Stimulated activated naive CD4-positive, alpha-beta T cell treated with Interleukin-2 at 50 U/mL for 16 hours (primary cell): ENCODE measurements at regions not wholly inside any gene's neighbourhood (a gene's known extent, or its start where the extent isn't known, plus 50 kb on each side); places are given as distances from the start of the nearest gene placed in this dataset.
"Not testable (repeated sequence)": the region's sequence is repeated elsewhere in the genome, so short reads cannot be mapped to it uniquely, and the experiment has no call there.

Experiments
- DNase-seq: peaks from one replicate; lab custom pipeline; 2025; lab: John Stamatoyannopoulos, UW

DNA sequence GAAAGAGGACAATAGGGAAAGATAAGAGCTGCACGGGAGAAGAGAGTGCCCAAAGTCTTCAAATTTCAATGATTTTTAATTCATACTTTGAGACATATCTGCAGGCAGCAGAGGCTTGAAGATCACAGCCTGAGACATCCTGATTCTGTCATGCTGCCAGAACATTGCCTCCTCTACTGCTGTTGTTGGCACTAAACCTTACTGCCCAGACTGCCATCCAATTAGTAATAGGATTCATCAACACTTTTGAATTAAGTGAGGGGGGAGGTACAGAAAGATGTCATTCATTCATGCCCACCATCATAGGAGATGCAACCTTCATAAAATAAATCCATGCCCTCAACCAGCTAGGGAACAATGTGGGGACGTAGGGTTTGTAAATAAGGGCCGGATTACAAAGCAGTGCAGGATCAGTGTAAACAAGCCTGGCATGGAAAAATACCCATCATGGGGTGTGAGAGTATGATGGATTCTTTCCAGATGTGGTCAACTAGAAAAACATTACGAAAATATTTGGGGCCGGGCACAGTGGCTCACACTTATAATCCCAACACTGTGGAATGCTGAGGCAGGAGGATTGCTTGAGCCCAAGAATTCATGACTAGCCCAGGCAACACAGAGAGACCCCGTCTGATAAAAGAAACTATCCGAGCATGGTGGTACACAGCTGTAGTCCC, 122.1 kb upstream of the DAPK1 start:
- no peak for DNase-seq

DNA sequence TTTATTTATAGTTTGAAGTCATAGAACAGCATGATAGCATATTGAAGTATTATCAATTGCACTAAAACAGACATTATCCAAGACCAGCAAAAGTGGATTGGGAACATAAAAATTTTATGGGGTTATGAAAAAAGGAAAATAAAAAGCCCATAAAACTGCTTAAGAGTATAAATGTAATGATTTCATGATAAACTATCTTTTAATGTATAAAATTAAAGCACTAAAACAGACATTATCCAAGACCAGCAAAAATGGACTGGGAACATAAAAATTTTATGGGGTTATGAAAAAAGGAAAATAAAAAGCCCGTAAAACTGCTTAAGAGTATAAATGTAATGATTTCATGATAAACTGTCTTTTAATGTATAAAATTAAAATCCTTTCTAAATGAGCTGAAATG, 119.0 kb upstream of the DAPK1 start:
- no peak for DNase-seq

DNA sequence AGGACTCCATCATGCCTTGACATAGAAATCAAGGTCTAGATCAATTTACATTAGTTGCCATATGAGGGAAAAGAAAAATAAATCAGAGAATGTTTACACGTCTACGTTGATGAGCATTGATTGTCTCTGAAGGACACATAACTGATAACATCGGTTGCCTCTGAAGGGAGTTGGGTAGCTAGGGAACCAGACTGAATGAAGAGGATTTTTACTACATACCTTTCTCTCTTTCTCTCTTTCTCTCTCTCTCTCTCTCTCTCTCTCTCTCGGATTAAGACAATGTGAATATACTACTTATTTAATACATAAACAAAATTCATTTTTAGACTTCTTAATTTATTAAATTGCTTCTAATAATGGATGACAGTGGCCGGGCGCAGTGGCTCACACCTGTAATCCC, 118.4 kb upstream of the DAPK1 start:
- no peak for DNase-seq

- DNase-seq: no peak
Observed at GRCh38 chr9:87381050-87381711, 116.5 kb upstream of the DAPK1 start.

GRCh38 chr9:87381746-87382145, 115.9 kb upstream of the DAPK1 start:
- DNase-seq: no peak

DNA sequence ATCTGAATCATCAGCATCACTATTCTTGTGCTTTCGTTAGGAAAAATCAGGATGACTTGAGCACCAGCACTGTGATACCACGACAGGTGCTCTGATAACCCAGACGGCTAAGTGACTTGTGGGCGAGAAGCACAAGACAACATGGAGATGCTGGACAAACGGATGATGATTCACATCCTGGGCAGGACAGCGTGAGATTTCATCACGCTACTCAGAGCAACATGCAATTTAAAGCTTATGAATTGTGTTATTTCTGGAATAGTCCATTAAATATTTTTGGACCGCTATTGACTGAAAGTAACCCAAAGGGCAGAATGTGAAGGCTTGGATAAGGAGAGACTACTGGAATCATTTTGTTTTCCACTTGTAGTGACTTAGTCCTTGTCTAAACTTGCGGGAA, 114.8 kb upstream of the DAPK1 start:
- no peak for DNase-seq

- no peak for DNase-seq
Observed at GRCh38 chr9:87383344-87384150, 114.1 kb upstream of the DAPK1 start.

DNA sequence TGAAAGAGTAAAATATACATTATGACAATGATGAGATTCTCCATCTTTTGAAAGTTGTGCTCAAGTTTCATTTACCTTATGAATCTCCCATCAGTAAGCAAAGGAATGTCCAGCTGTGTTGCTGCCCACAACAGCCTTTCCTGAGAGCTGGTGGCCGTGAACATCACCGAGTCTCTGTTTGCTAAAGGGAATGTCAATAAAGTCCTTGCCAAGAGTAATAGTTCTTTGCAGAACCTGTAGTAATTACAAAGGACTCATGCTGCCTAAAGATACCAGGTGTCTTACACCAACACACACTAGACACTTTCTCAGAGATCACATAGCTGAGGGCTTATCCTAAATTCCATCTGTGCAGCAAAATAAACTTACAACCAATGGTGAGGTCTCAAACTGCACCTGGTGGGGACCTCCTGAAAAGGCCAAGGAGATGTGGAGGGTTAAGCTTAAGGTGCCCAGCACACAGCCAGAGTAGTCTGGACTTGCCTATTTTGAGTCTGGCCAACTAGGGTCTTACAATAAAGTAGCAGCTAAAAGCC, 111.1 kb upstream of the DAPK1 start:
- no peak for DNase-seq

- no peak for DNase-seq
Observed at GRCh38 chr9:87387351-87388011, 110.2 kb upstream of the DAPK1 start.

- not testable (repeated sequence) for DNase-seq
Observed at GRCh38 chr9:87388708-87389107, 109.0 kb upstream of the DAPK1 start.

DNA sequence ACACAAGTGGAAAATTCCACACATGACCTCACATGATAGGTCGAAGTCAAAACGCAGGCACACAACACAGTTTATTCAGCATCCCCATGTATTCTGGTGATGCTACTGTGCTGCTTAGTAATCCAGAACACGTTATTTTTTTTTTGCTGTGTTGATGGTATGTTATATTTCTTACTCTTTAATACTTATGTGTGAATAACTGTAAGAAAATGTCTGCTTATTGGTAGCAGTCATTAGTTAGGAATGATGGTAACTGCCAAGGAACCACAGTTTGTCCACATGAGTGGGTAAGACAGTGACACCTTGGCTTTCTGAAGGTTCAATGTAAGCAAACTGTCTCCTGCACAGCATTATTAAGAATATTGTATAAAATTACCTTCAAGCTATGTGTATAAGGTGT, 107.7 kb upstream of the DAPK1 start:
- DNase-seq: no peak

DNA sequence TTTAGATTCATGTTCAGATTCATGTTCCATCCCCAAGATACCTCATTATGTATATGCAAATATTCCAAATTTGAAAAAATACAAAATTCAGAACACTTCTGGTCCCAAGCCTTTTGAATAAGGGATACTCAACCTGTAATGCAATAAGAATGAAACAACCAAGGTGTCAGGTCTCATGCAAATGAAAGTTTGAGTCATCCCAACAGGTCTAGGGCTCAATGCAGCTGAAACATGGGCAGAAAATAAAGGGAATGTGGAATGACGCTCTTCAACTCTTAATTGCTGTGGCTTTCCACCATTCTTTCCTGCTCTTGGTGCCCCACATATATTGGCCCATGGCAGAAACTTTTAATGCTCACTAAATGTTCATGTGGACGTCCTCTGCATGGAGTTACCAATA, 107.3 kb upstream of the DAPK1 start:
- no peak for DNase-seq

- DNase-seq: no peak
Observed at GRCh38 chr9:87392086-87392485, 105.6 kb upstream of the DAPK1 start.

- no peak for DNase-seq
Observed at GRCh38 chr9:87393706-87394230, 103.9 kb upstream of the DAPK1 start.

DNA sequence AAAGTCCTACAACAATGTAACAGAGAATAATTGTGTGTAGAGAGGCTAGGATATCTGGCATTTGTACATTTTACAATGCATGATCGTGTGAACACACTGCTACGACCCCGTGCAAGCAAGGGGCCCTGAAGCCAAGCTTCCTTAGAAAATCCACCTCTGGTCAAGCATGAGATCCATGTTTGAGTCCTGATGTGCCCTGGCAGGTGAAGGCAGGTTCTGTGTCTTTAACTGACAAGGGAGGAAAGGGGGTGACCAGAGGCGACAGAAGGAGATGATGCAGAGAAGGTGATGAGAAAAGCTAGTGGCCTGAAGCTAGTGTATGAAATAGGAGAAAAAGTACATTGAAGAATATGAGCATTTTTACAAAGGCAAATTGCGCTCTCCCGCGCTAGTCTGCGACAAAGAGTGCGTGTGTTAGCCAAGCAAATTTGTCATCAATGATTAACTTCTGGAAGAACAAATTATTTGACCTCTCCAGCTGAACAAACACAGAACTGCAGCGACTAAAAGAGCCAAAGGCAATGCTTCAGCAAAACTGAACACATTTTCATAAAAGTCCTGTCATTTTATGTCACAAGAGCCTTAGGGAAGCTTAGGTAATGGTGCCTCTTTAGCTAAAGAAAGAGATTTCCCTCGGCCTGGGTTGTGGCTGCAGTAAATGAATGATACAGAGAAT, 101.7 kb upstream of the DAPK1 start:
- DNase-seq: no peak

- DNase-seq: no peak
Observed at GRCh38 chr9:87401681-87402080, 96.0 kb upstream of the DAPK1 start.

GRCh38 chr9:87402537-87402936, 95.1 kb upstream of the DAPK1 start:
- no peak for DNase-seq

GRCh38 chr9:87405677-87406542, 91.8 kb upstream of the DAPK1 start:
- no peak for DNase-seq

DNA sequence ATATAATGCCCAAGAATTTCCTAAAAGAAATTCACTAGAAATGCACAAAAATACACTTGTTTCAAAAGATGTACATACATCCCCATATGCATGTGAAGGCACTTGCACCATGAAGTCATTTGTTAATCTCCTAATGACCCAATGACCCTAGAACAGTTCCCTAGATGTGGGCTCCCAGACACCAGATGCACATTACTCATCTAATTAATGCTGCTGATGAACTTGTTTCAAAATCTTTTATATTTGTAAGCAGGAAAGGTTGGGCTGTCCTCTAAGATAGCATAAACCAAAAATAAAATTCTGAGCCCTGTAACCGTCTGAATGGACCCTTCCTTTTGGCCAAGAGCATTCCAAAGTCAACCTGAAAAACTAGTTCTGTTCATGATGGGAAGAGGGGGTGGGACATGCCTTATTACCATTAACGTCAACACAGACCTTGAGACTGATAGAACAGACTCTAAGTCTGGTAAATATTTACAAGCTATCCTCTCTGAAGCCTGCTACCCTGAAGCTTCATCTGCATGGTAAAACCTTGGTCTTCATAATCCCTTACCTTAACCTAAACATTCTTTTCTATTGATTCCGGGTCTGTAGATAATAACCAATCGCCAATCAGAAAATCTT, 91.0 kb upstream of the DAPK1 start:
- DNase-seq: no peak
